Hematopoietic multipotent progenitor cell treated with erythropoietin and hydrocortisone succinate and interleukin-3 and kit ligand, for 4 days (in vitro differentiated cells): ENCODE measurements at regions not wholly inside any gene's neighbourhood (a gene's known extent, or its start where the extent isn't known, plus 50 kb on each side); places are given as distances from the start of the nearest gene placed in this dataset.
A peak's percentile ranks its signal among the peaks of the same experiment; 100 is the strongest.
"Not testable (repeated sequence)": the region's sequence is repeated elsewhere in the genome, so short reads cannot be mapped to it uniquely, and the experiment has no call there.

Experiments used
- DNase-seq: peaks from one replicate; pipeline ENCODE4 v3.0.0-alpha.2; 2015

- DNase-seq: no peak
Observed at GRCh38 chr3:80007522-80007921, 239.7 kb upstream of the ROBO1 start.

- DNase-seq: no peak
Observed at GRCh38 chr3:80006315-80006714, 238.5 kb upstream of the ROBO1 start.

- no peak for DNase-seq
Observed at GRCh38 chr3:80000022-80000421, 232.2 kb upstream of the ROBO1 start.

- DNase-seq: no peak
Observed at GRCh38 chr3:79994397-79994796, 226.6 kb upstream of the ROBO1 start.

GRCh38 chr3:79986338-79986737, 218.5 kb upstream of the ROBO1 start:
- no peak for DNase-seq

DNA sequence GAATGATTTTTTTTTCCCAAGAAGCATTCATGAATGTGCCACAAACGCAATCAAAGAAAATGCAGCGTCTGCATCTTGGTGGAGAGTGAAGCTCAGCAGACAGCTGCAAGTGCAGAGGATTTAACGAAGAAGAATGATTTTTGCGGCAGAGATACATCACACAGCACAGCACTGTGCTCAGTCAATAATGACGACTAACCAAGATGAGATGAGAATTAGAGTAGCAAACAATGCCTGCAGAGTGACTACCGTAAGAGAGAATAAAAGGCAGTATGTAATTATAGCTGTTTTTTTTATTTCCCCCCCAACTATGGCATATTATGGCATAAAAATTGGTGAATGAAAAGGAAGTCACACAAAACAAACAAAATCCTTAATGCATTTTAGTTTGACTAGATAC, 218.0 kb upstream of the ROBO1 start:
- DNase-seq: no peak

- no peak for DNase-seq
Observed at GRCh38 chr3:79983118-79983517, 215.3 kb upstream of the ROBO1 start.

DNA sequence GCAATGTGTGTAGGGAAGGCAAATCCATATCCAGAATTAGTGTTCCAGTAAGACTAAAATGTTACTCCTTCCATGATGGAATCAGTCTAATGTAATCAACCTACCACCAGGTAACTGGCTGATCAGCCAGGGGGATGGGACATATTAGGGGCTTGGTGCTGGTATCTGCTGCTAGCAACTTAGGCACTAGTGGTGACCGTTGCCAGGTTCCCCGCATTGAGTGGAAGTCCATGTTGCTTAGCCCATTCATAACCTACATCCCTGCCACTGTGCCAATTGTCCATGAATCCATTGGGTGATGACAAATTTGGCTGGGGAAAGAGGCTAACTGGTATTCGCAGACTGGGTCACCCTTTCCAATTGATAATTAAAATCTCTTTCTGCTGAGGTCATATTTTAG, 212.2 kb upstream of the ROBO1 start:
- DNase-seq: no peak

DNA sequence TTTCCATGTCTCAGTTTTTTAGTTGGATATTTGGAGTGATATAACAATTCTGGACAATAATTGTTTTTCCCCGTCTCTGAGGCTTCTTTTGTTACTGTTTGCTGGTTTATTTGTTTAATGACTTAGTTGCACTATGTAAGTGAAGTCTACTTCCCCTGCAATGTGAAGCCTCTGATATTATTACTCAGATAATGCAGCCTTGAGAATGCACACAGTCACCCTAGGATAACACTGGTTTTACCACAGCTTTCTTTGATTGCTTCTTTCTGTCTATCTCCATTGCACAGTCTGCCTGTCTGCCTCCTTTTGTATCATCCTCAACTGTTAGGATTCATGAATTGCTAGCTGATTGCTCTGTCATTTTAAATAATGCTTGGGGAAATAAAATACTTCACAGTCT, 208.7 kb upstream of the ROBO1 start:
- no peak for DNase-seq

DNA sequence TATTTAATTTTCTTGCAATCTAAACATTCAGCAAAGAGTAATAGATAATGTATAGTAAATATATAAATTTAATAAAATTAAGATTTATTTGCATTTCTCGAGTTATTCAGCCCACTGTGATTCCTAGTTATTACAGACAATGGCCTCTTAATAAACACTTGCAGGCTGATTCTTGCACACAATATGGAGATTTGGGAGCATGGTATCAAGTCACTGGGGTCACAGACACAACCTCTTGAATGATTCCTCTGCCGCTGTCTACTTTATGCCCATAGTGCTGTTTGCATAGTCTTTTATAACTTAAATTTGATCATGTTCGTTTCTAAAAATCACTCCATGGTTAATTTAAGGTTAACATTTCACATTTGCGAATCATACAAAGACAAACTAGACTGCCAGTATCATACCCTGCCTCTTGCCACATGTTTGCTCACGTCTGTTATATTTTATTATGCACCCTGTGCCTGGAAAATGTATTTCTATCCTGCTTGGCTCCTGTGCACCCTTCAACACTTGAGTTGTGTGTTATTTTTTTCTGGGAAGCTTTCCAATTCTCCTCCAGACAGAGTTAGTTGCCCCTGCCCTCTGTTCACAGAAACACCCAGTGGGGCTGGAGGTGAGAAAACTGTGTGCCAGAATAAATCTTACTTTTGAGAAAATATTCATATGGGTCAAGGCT, 206.3 kb upstream of the ROBO1 start:
- DNase-seq: no peak

DNA sequence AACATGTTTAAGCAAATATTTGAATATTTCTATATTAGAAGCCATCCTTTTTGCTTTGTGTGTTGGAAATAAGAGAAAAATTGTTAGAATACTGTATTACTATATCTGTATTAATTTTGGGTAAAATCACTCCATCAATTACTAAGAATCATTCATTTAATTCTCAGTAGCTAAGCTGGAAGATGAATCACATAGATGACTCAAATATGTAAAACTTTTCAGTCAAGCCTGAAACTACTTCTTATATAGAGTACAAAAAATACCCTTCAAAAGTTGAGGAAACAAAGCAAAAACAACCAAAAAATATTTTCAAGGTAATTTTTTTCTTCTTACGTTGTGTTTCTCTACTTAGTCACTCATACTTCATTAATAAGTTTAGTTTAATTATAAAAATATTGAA, 205.7 kb upstream of the ROBO1 start:
- no peak for DNase-seq

GRCh38 chr3:79968418-79968817, 200.6 kb upstream of the ROBO1 start:
- DNase-seq: peak; percentile 1

- no peak for DNase-seq
Observed at GRCh38 chr3:79960594-79960993, 192.8 kb upstream of the ROBO1 start.

GRCh38 chr3:79957066-79957465, 189.3 kb upstream of the ROBO1 start:
- no peak for DNase-seq

- DNase-seq: no peak
Observed at GRCh38 chr3:79954756-79955155, 187.0 kb upstream of the ROBO1 start.

DNA sequence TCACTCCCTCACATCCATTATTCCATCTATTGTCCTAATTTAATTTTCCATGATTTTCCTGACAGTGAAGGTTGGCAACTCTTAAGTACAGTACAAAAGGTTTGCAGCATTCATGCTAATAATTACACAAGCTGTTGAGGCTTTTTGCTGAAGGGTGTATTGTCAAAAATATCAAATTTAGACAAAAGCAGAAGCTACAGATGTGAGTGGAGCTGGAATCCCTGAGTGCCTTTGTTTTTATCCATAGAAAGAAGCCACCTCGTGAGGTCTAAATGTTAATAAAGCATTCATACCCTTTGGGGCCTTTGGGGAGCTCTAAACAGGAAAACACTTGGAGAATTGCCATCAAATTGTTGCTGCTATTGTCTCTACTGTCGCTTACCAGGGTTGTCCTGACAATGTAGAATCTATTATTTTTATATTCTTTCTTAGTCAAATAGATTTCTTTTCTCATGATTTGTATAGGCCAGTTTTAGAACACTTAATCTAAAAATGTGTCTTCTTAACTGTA, 185.8 kb upstream of the ROBO1 start:
- DNase-seq: no peak

DNA sequence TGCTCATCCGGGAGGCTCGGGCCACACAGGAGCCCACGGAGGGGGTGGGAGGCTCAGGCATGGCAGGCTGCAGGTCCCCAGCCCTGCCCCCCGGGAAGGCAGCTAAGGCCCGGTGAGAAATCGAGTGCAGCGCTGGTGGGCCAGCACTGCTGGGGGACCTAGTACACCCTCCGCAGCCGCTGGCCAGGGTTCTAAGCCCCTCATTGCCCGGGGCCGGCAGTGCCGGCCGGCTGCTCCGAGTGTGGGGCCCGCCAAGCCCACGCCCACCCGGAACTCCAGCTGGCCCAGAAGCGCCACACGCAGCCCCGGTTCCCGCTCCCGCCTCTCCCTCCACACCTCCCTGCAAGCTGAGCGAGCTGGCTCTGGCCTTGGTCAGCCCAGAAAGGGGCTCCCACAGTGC, 183.6 kb upstream of the ROBO1 start:
- DNase-seq: not testable (repeated sequence)

- DNase-seq: no peak
Observed at GRCh38 chr3:79947957-79948356, 180.2 kb upstream of the ROBO1 start.

- DNase-seq: no peak
Observed at GRCh38 chr3:79947469-79947868, 179.7 kb upstream of the ROBO1 start.

- no peak for DNase-seq
Observed at GRCh38 chr3:79937567-79937966, 169.8 kb upstream of the ROBO1 start.

GRCh38 chr3:79930196-79930595, 162.4 kb upstream of the ROBO1 start:
- DNase-seq: no peak

DNA sequence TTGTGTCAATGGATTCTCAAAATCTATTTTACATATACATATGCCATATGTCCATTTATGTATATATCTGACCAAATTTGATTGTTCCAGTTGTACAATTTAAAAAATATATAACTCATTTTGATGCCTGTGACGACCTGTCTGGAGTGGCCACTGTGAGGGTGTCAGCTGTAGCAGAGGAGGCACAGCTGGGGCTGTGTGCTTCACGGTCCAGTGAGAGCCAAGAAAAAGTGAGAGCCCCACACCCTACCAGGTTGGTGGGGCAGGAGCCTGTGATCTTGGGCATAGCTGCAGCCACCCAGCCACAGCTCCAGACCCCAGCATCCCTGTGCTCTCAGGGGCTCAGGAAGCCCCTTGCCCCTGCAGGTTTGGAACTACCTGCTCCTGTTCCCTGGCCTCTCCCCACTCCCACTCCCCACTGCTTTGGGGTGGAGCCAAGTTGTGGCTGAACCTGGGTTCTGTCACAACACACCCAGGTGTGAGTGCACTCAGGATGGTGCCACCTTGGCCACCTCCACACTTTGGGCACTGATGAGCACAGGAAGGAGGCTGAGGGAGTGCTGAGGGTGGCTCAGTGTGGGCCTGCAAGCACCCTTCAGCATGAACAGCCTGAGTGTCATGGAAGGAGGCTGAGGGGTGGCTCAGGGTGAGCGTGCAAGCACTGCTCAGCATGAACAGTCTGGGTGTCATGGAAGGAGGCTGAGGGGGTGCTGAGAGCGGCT, 161.1 kb upstream of the ROBO1 start:
- DNase-seq: no peak

- DNase-seq: no peak
Observed at GRCh38 chr3:79926522-79926921, 158.7 kb upstream of the ROBO1 start.

DNA sequence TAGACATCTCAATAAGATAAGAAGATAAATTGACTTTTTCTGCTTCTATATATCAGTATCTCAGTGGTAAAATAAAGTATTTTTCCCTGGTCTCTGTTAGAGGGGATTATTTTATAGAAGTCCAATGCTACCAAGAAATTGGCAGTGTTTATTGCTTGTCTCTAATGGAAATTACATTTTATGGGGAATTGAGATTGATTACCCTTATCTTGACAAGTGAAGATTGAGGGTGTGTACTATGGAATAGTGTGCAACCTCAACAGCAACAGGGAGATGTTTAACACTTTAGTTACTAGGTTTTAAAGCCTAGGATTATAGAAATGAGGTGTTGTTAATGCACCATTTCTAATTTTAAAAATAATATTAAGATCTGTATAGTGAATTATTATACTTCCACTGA, 154.8 kb upstream of the ROBO1 start:
- DNase-seq: no peak

- DNase-seq: no peak
Observed at GRCh38 chr3:79917561-79917960, 149.8 kb upstream of the ROBO1 start.
